ENCODE measurements at regions not wholly inside any gene's neighbourhood (a gene's known extent, or its start where the extent isn't known, plus 50 kb on each side); places are given as distances from the start of the nearest gene placed in this dataset.

DNA sequence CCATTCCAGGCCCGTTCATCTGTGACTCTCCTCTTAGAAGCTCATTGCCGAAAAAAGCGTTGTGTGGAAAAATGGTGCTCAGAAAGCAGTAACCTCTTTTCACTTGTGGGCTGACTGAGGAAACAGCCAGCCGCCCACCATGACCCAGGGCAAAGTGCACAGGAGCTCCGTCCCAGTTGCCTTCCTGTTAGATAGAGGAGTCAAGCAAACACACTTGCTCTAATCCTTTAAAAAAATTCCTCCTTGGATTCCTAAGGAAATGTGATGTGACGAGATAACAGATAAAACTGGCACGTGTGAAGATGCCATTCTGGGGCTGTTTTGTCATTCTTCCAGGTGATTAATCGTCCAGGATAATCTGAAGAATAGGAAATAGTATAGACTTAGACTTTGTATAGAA lies 396.8 kb upstream of the DDHD1 start:
- Histone ChIP-seq H3K27ac (replicated peaks) (no peak overlapping the region), H3K4me3 (replicated peaks; ENCODE audit: insufficient read depth, low read length) (no peak overlapping the region), H3K27me3 (ENCODE audit: insufficient read depth, poor library complexity, severe bottlenecking) (no peaks in the 10 kb centered on the region)
- TF ChIP-seq, protein P1, sequence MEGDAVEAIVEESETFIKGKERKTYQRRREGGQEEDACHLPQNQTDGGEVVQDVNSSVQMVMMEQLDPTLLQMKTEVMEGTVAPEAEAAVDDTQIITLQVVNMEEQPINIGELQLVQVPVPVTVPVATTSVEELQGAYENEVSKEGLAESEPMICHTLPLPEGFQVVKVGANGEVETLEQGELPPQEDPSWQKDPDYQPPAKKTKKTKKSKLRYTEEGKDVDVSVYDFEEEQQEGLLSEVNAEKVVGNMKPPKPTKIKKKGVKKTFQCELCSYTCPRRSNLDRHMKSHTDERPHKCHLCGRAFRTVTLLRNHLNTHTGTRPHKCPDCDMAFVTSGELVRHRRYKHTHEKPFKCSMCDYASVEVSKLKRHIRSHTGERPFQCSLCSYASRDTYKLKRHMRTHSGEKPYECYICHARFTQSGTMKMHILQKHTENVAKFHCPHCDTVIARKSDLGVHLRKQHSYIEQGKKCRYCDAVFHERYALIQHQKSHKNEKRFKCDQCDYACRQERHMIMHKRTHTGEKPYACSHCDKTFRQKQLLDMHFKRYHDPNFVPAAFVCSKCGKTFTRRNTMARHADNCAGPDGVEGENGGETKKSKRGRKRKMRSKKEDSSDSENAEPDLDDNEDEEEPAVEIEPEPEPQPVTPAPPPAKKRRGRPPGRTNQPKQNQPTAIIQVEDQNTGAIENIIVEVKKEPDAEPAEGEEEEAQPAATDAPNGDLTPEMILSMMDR (IDR thresholded peaks at IDR 0.05; ENCODE audit: insufficient read depth, low read length) = no peak
- TF ChIP-seq, protein P2, sequence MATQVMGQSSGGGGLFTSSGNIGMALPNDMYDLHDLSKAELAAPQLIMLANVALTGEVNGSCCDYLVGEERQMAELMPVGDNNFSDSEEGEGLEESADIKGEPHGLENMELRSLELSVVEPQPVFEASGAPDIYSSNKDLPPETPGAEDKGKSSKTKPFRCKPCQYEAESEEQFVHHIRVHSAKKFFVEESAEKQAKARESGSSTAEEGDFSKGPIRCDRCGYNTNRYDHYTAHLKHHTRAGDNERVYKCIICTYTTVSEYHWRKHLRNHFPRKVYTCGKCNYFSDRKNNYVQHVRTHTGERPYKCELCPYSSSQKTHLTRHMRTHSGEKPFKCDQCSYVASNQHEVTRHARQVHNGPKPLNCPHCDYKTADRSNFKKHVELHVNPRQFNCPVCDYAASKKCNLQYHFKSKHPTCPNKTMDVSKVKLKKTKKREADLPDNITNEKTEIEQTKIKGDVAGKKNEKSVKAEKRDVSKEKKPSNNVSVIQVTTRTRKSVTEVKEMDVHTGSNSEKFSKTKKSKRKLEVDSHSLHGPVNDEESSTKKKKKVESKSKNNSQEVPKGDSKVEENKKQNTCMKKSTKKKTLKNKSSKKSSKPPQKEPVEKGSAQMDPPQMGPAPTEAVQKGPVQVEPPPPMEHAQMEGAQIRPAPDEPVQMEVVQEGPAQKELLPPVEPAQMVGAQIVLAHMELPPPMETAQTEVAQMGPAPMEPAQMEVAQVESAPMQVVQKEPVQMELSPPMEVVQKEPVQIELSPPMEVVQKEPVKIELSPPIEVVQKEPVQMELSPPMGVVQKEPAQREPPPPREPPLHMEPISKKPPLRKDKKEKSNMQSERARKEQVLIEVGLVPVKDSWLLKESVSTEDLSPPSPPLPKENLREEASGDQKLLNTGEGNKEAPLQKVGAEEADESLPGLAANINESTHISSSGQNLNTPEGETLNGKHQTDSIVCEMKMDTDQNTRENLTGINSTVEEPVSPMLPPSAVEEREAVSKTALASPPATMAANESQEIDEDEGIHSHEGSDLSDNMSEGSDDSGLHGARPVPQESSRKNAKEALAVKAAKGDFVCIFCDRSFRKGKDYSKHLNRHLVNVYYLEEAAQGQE (IDR thresholded peaks at IDR 0.05; ENCODE audit: insufficient replicate concordance, low read depth) = no peak
- TF ChIP-seq GABPA (IDR thresholded peaks at IDR 0.05; ENCODE audit: low read depth) (no peak), POLR2AphosphoS5 (IDR thresholded peaks at IDR 0.05; ENCODE audit: low read depth) (no peak), SPI1 (IDR thresholded peaks at IDR 0.05; ENCODE audit: borderline replicate concordance, low read depth) (no peak)
- no peak for DNase-seq (ENCODE audit: low read depth in 1 of 2, low spot score in 1 of 2)

GRCh38 chr14:53547593-53547992 lies 394.5 kb upstream of the DDHD1 start:
- H3K27ac ChIP-seq (replicated peaks) = no peak overlapping the region
- H3K4me3 ChIP-seq (replicated peaks; ENCODE audit: insufficient read depth, low read length) = no peak overlapping the region
- TF ChIP-seq, protein P1 (IDR thresholded peaks at IDR 0.05; ENCODE audit: insufficient read depth, low read length) = no peak
- TF ChIP-seq SPI1 (IDR thresholded peaks at IDR 0.05; ENCODE audit: borderline replicate concordance, low read depth) (no peak), GABPA (IDR thresholded peaks at IDR 0.05; ENCODE audit: low read depth) (no peak), POLR2AphosphoS5 (IDR thresholded peaks at IDR 0.05; ENCODE audit: low read depth) (no peak)
- TF ChIP-seq, protein P2 (IDR thresholded peaks at IDR 0.05; ENCODE audit: insufficient replicate concordance, low read depth) = no peak
- DNase-seq (ENCODE audit: low read depth in 1 of 2, low spot score in 1 of 2) = no peak
- no peaks in the 10 kb centered on the region for H3K27me3 ChIP-seq (ENCODE audit: insufficient read depth, poor library complexity, severe bottlenecking)

DNA sequence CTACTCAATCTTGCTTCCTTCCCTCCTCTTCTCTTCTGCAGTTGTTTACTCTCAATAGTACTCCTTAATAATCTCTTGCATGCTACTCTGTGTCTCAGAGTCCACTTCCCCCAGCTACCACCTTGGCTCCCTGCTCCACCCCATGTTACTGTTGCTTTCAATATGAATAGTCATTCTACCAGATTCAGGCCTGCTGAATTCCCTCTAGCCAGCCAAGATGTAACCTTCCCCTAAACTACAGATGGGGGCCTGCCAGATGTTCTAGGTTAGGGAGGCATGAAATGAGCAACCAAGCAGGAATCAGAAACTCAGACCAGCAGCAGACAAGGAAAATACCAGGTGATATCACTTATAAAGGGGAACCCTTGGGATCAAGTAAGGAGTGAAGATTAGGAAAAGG lies 392.1 kb upstream of the DDHD1 start:
- no peak for DNase-seq (ENCODE audit: low read depth in 1 of 2, low spot score in 1 of 2)
- no peaks in the 10 kb centered on the region for H3K27me3 ChIP-seq (ENCODE audit: insufficient read depth, poor library complexity, severe bottlenecking)
- H3K4me3 ChIP-seq (replicated peaks; ENCODE audit: insufficient read depth, low read length) = no peak overlapping the region
- TF ChIP-seq, protein P1 (IDR thresholded peaks at IDR 0.05; ENCODE audit: insufficient read depth, low read length) = no peak
- TF ChIP-seq, protein P2 (IDR thresholded peaks at IDR 0.05; ENCODE audit: insufficient replicate concordance, low read depth) = no peak
- TF ChIP-seq POLR2AphosphoS5 (IDR thresholded peaks at IDR 0.05; ENCODE audit: low read depth) (no peak), GABPA (IDR thresholded peaks at IDR 0.05; ENCODE audit: low read depth) (no peak), SPI1 (IDR thresholded peaks at IDR 0.05; ENCODE audit: borderline replicate concordance, low read depth) (no peak)
- H3K27ac ChIP-seq (replicated peaks) = no peak overlapping the region

Data from HL-60 (cell line).